Stimulated activated CD4-positive, alpha-beta T cell treated with anti-CD3 and anti-CD28 coated beads, Interleukin-4, amount 100 ng/mL, for 48 hours (primary cell): ENCODE measurements at regions not wholly inside any gene's neighbourhood (a gene's known extent, or its start where the extent isn't known, plus 50 kb on each side); places are given as distances from the start of the nearest gene placed in this dataset.
"Not testable (repeated sequence)": the region's sequence is repeated elsewhere in the genome, so short reads cannot be mapped to it uniquely, and the experiment has no call there.

ENCODE experiments used
- DNase-seq, 2 donors: peaks; one replicate each; pipeline ENCODE4 v3.0.0-alpha.2; 2020; ENCODE audit warnings: low read depth in 2 of 2

GRCh38 chr5:113719549-113719948, 206.1 kb downstream of the YTHDC2 start:
- DNase-seq, result no peak

GRCh38 chr5:113721171-113721570, 207.7 kb downstream of the YTHDC2 start:
- no peak for DNase-seq

GRCh38 chr5:113723021-113723420, 209.5 kb downstream of the YTHDC2 start:
- DNase-seq, result no peak

GRCh38 chr5:113735751-113736150, 222.3 kb downstream of the YTHDC2 start:
- no peak for DNase-seq

- DNase-seq, result no peak
Observed at GRCh38 chr5:113742176-113742575, 228.7 kb downstream of the YTHDC2 start.

- DNase-seq, result no peak
Observed at GRCh38 chr5:113742639-113743038, 229.1 kb downstream of the YTHDC2 start.

GRCh38 chr5:113748403-113748802, 234.9 kb downstream of the YTHDC2 start:
- DNase-seq, result no peak

GRCh38 chr5:113749334-113749733, 235.8 kb downstream of the YTHDC2 start:
- DNase-seq, result no peak

- not testable (repeated sequence) for DNase-seq
Observed at GRCh38 chr5:113753182-113753581, 239.7 kb downstream of the YTHDC2 start.

GRCh38 chr5:113755516-113755915, 242.0 kb downstream of the YTHDC2 start:
- DNase-seq, result no peak

GRCh38 chr5:113757508-113757907, 244.0 kb downstream of the YTHDC2 start:
- no peak for DNase-seq

GRCh38 chr5:113759505-113759904, 246.0 kb downstream of the YTHDC2 start:
- DNase-seq, result no peak

- no peak for DNase-seq
Observed at GRCh38 chr5:113760486-113760885, 247.0 kb downstream of the YTHDC2 start.

GRCh38 chr5:113761594-113761993, 248.1 kb downstream of the YTHDC2 start:
- DNase-seq, result no peak

- DNase-seq, result no peak
Observed at GRCh38 chr5:113764382-113764781, 250.9 kb downstream of the YTHDC2 start.

- not testable (repeated sequence) for DNase-seq
Observed at GRCh38 chr5:113766827-113767226, 253.3 kb downstream of the YTHDC2 start.

GRCh38 chr5:113770648-113771047, 257.2 kb downstream of the YTHDC2 start:
- DNase-seq, result no peak

- DNase-seq, result no peak
Observed at GRCh38 chr5:113771483-113771882, 258.0 kb downstream of the YTHDC2 start.

- no peak for DNase-seq
Observed at GRCh38 chr5:113776168-113776567, 262.7 kb downstream of the YTHDC2 start.

- no peak for DNase-seq
Observed at GRCh38 chr5:113776832-113777525, 263.5 kb downstream of the YTHDC2 start.

GRCh38 chr5:113778147-113778546, 264.7 kb downstream of the YTHDC2 start:
- DNase-seq, result no peak

GRCh38 chr5:113788141-113788655, 274.7 kb downstream of the YTHDC2 start:
- no peak for DNase-seq

- no peak for DNase-seq
Observed at GRCh38 chr5:113789769-113790168, 276.3 kb downstream of the YTHDC2 start.

GRCh38 chr5:113792806-113793205, 279.3 kb downstream of the YTHDC2 start:
- no peak for DNase-seq
